Endothelial cell of umbilical vein (primary cell): ENCODE measurements at regions not wholly inside any gene's neighbourhood (a gene's known extent, or its start where the extent isn't known, plus 50 kb on each side); places are given as distances from the start of the nearest gene placed in this dataset.

ENCODE experiments used
- BruUV-seq: library from RNA; stranded (reverse); fragments of 400-500 nt; replicated peaks from 2 replicates; lab custom pipeline; 2021; lab: Mats Ljungman, UMichigan
- CTCF ChIA-PET: fragments of 300-600, 350-600 bp; sonication (Branson Sonifier 250); formaldehyde crosslinking; loops from one replicate; lab custom pipeline; 2021; ENCODE audit warnings: antibody characterized with exemption, inconsistent platforms; lab: Charles Lee
- POLR2A ChIA-PET: fragments of 300-600, 350-600 bp; sonication (Branson Sonifier 250); formaldehyde crosslinking; loops from one replicate; lab custom pipeline; 2021; ENCODE audit warnings: antibody characterized with exemption, inconsistent platforms; lab: Charles Lee
- DNase-seq: peaks from one replicate; pipeline ENCODE4 v3.0.0-alpha.2; 2011; ENCODE audit warnings: low read depth, low spot score
- FAIRE-seq: peaks from 2 replicates; lab custom pipeline; 2011; peaks lifted over from hg19 to GRCh38; lab: Jason Lieb, UNC
- H2AFZ ChIP-seq: 2 replicates; pipeline ENCODE4 v1.6.0; 2012; ENCODE audit warnings: low read depth, low read length, control low read depth, inconsistent platforms
- H3K27ac ChIP-seq: 2 replicates; pipeline ENCODE4 v1.5.1; 2011; ENCODE audit warnings: low read depth, mild to moderate bottlenecking, control low read depth, low read length, moderate library complexity; ENCODE audit not compliant: insufficient read depth
- H3K27me3 ChIP-seq, 2 experiments: 2 replicates each; pipeline versions ENCODE4 v1.6.0 to v1.6.1; 2011; ENCODE audit warnings: low read length in 2 of 2, mixed read lengths in 1 of 2; ENCODE audit not compliant: control insufficient read depth in 2 of 2, insufficient read depth in 2 of 2
- H3K36me3 ChIP-seq, 2 experiments: 2 replicates in 1 of 2; 3 replicates in 1 of 2; pipeline ENCODE4 v1.5.1; 2011; ENCODE audit warnings: low read length in 2 of 2, mild to moderate bottlenecking in 1 of 2, moderate library complexity in 1 of 2; ENCODE audit not compliant: control insufficient read depth in 2 of 2, insufficient read depth in 2 of 2; ENCODE audit errors: extremely low read depth in 1 of 2
- H3K4me1 ChIP-seq: 3 replicates; pipeline ENCODE4 v1.5.1; 2011; ENCODE audit warnings: mild to moderate bottlenecking, low read length; ENCODE audit not compliant: control insufficient read depth, insufficient read depth; ENCODE audit errors: extremely low read depth
- H3K4me2 ChIP-seq: 2 replicates; pipeline ENCODE4 v1.6.1; 2011; ENCODE audit warnings: low read length, control low read depth, mixed read lengths; ENCODE audit not compliant: insufficient read depth
- H3K4me3 ChIP-seq, 3 experiments: fragments of 200-600 bp in 1 of 3; sonication (generic), shearing (Covaris generic) in 1 of 3; replicated peaks in 1 of 3; 2 replicates each; pipeline ENCODE4 v1.5.1; 2011 to 2016; ENCODE audit warnings: control low read depth in 3 of 3, low read length in 3 of 3, mild to moderate bottlenecking in 2 of 3, inconsistent platforms in 1 of 3, low read depth in 1 of 3, moderate library complexity in 1 of 3; ENCODE audit not compliant: insufficient read depth in 1 of 3
- H3K79me2 ChIP-seq: 2 replicates; pipeline ENCODE4 v1.6.0; 2012; ENCODE audit warnings: low read length, inconsistent platforms; ENCODE audit not compliant: control insufficient read depth, insufficient read depth
- H3K9ac ChIP-seq: replicated peaks from 2 replicates; pipeline ENCODE3; 2011; ENCODE audit warnings: low read length, control low read depth; ENCODE audit not compliant: insufficient read depth; ENCODE audit errors: extremely low read depth
- H3K9me1 ChIP-seq: replicated peaks from 3 replicates; pipeline ENCODE4 v1.6.0; 2011; ENCODE audit warnings: mild to moderate bottlenecking, low read length; ENCODE audit not compliant: control insufficient read depth, insufficient read depth; ENCODE audit errors: extremely low read depth
- H3K9me3 ChIP-seq: replicated peaks from 2 replicates; pipeline ENCODE4 v1.5.1; 2012; ENCODE audit warnings: low read length, inconsistent platforms; ENCODE audit not compliant: control insufficient read depth, insufficient read depth
- H4K20me1 ChIP-seq: replicated peaks from 2 replicates; pipeline ENCODE3; 2011; ENCODE audit warnings: mild to moderate bottlenecking, low read length; ENCODE audit not compliant: control insufficient read depth, insufficient read depth; ENCODE audit errors: extremely low read depth
- CTCF ChIP-seq, 2 donors: IDR thresholded peaks; 1 replicate in 1 of 2; 2 replicates in 1 of 2; pipeline ENCODE4 v1.5.1; 2011; ENCODE audit warnings: low read length in 2 of 2, mild to moderate bottlenecking in 2 of 2, moderate library complexity in 2 of 2, control low read depth in 1 of 2, inconsistent platforms in 1 of 2, low read depth in 1 of 2; ENCODE audit not compliant: insufficient read depth in 1 of 2; ENCODE audit errors: extremely low read depth in 1 of 2
- EZH2 ChIP-seq: IDR thresholded peaks from 2 replicates; pipeline ENCODE4 v1.6.1; 2012; ENCODE audit warnings: borderline replicate concordance, low read depth, mild to moderate bottlenecking, moderate library complexity, low read length, inconsistent platforms; ENCODE audit not compliant: severe bottlenecking
- FOS ChIP-seq: IDR thresholded peaks from 2 replicates; pipeline ENCODE4 v1.6.1; 2011; ENCODE audit warnings: mild to moderate bottlenecking, low read length, moderate library complexity, borderline replicate concordance; ENCODE audit not compliant: insufficient read depth
- GATA2 ChIP-seq: IDR thresholded peaks from 2 replicates; pipeline ENCODE4 v1.7.0; 2011; ENCODE audit warnings: low read depth, mild to moderate bottlenecking, moderate library complexity, mixed read lengths, low read length; ENCODE audit not compliant: insufficient read length, insufficient read depth
- JUN ChIP-seq: IDR thresholded peaks from 2 replicates; pipeline ENCODE4 v1.6.1; 2011; ENCODE audit warnings: borderline replicate concordance, low read depth; ENCODE audit not compliant: insufficient read length, insufficient read depth
- MAX ChIP-seq: IDR thresholded peaks from 2 replicates; pipeline ENCODE4 v1.6.1; 2011; ENCODE audit not compliant: insufficient read depth, insufficient read length
- MYC ChIP-seq: IDR thresholded peaks from one replicate; pipeline ENCODE4 v1.6.1; 2011; ENCODE audit warnings: mild to moderate bottlenecking, low read depth, low read length
- POLR2A ChIP-seq: IDR thresholded peaks from 2 replicates; pipeline ENCODE4 v1.6.1; 2012; ENCODE audit warnings: low read depth, mild to moderate bottlenecking, control low read depth, low read length
- POLR2AphosphoS5 ChIP-seq: IDR thresholded peaks from 2 replicates; pipeline ENCODE4 v1.6.1; 2012; ENCODE audit warnings: low read depth, mild to moderate bottlenecking, control low read depth, low read length, moderate library complexity; ENCODE audit not compliant: insufficient read depth
- dilution Hi-C: fragments of 300-500 bp; cut with MboI; formaldehyde crosslinking; loops from one replicate; pipeline ENCODE4 v1.15.0; 2019; ENCODE audit warnings: low sequenced_read_pairs; ENCODE audit not compliant: extremely low pct_ligation_motif_present
- intact Hi-C: fragments of 100-400 bp; cut with micrococcal nuclease; formaldehyde crosslinking; loops from one replicate; pipeline ENCODE4 v1.10.0; 2022

DNA sequence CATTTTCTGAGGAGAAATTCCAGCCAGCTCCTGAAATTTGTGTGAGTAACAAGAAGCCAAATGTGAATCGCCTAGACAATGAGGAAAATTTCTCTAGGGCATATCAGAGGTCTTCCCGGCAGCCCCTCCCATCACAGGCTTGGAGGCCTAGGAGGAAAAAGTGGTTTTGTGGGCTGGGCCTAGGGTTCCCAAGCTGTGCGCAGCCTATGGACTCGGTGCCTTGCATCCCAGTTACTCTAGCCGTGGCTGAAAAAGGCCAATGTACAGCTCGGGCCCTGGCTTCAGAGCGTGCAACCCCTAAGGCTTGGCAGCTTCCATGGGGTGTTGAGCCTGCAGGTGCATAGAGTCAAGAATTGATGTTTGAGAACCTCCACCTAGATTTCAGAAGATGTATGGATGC lies 556.2 kb upstream of the DSEL start:
- H4K20me1 ChIP-seq: no peaks in the 10 kb centered on the region
- intact Hi-C loops (no loop called here), dilution Hi-C loops (no loop called here)
- H2AFZ ChIP-seq: no peak overlapping the region
- no peak overlapping the region for H3K27ac ChIP-seq
- H3K27me3 ChIP-seq: no peaks in the 10 kb centered on the region
- no peaks in the 10 kb centered on the region for H3K36me3 ChIP-seq
- H3K9me3 ChIP-seq: no peaks in the 10 kb centered on the region
- FAIRE-seq (no peak), DNase-seq (no peak)
- ChIA-PET POLR2A (no interaction called here), CTCF (interaction anchor here (0.7 kb wide), 1 partner anchor 554 kb away, joined by 3 read pairs; no protein-coding TSS in a partner anchor)
- no peaks in the 10 kb centered on the region for H3K9me1 ChIP-seq
- H3K4me3 ChIP-seq: no peak overlapping the region
- H3K79me2 ChIP-seq: no peaks in the 10 kb centered on the region
- BruUV-seq: no TSS peak
- TF ChIP-seq GATA2: no peak
- TF ChIP-seq EZH2: no peak
- no peak for TF ChIP-seq CTCF (IDR thresholded peaks at IDR 0.05; ENCODE audit: extremely low read depth in 1 of 2, insufficient read depth in 1 of 2, low read depth in 1 of 2, low read length in 2 of 2)
- no peak for TF ChIP-seq FOS
- TF ChIP-seq MAX: no peak
- TF ChIP-seq POLR2AphosphoS5: no peak
- no peak for TF ChIP-seq MYC
- no peak for TF ChIP-seq JUN
- TF ChIP-seq POLR2A: no peak
- no peak overlapping the region for H3K4me2 ChIP-seq
- no peaks in the 10 kb centered on the region for H3K4me1 ChIP-seq
- no peak overlapping the region for H3K9ac ChIP-seq
